Tibial nerve (tissue), 4 donors: ENCODE measurements at regions not wholly inside any gene's neighbourhood (a gene's known extent, or its start where the extent isn't known, plus 50 kb on each side); places are given as distances from the start of the nearest gene placed in this dataset.

Source experiments
- DNase-seq, 2 donors: peaks; one replicate each; pipeline ENCODE4 v3.0.0-alpha.2; 2019; ENCODE audit warnings: low spot score in 2 of 2
- H3K27ac ChIP-seq, 4 donors: fragments of 200-600 bp; sonication (generic) in 3 of 4; one replicate each; pipeline ENCODE4 v1.5.1; 2017 to 2019; ENCODE audit warnings: mild to moderate bottlenecking in 1 of 4
- H3K27me3 ChIP-seq, 2 donors: fragments of 200-600 bp; sonication (generic) in 1 of 2; one replicate each; pipeline versions ENCODE4 v1.5.1 to v1.6.0; 2017 to 2019
- H3K36me3 ChIP-seq, 3 donors: fragments of 200-600 bp; sonication (generic); one replicate each; pipeline ENCODE4 v1.5.1; 2018 to 2019
- H3K4me1 ChIP-seq, 4 donors: fragments of 200-600 bp; sonication (generic) in 3 of 4; one replicate each; pipeline ENCODE4 v1.5.1; 2017 to 2019
- H3K4me3 ChIP-seq, 4 donors: fragments of 200-600 bp; sonication (generic) in 3 of 4; one replicate each; pipeline ENCODE4 v1.5.1; 2017 to 2019; ENCODE audit warnings: mild to moderate bottlenecking in 1 of 4, moderate library complexity in 1 of 4
- H3K9me3 ChIP-seq, 4 donors: fragments of 200-600 bp; sonication (generic) in 3 of 4; one replicate each; pipeline ENCODE4 v1.5.1; 2017 to 2019
- EP300 ChIP-seq, 2 donors: sonication (generic); formaldehyde crosslinking; IDR thresholded peaks; one replicate each; pipeline ENCODE4 v1.6.1; 2017; ENCODE audit warnings: antibody characterized with exemption in 2 of 2, mild to moderate bottlenecking in 1 of 2
- POLR2A ChIP-seq, 2 donors: fragments of 450-650 bp; IDR thresholded peaks; one replicate each; pipeline ENCODE4 v1.6.1; 2017; ENCODE audit warnings: antibody characterized with exemption in 2 of 2, mild to moderate bottlenecking in 2 of 2, moderate library complexity in 2 of 2
- WGBS, 2 donors: methylation state at CpG; one replicate each; pipeline ENCODE4 v1.1.5; 2018; 5-methylcytosine and 5-hydroxymethylcytosine counted together
- TF ChIP-seq, protein P1 (sequence below), 5 experiments: fragments of 200-600 bp in 3 of 5; fragments of 450-650 bp in 2 of 5; sonication (generic) in 3 of 5; IDR thresholded peaks; one replicate each; pipeline ENCODE4 v1.5.1; 2016 to 2019; ENCODE audit warnings: antibody characterized with exemption in 5 of 5, mild to moderate bottlenecking in 3 of 5, moderate library complexity in 2 of 5

DNA sequence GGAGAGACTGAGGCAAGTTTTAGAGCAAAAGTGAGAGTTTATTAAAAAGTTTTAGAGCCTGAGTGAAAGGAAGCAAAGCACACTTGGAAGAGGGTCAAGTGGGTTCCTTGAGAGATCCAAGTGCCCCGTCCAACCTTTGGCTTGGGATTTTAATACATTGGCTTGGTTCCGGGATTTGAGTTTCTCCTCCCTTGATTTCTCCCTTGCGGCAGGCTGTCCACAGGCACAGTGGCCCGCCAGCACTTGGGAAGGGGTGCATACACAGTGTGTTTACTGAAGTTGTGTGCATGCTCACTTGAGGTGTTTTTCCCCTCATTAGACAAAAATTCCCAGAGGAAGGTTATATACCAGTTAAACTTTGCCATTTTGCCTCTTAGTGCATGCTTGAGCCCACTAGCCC lies 333.5 kb downstream of the PCDH18 start:
- no peaks in the 10 kb centered on the region for H3K36me3 ChIP-seq
- H3K9me3 ChIP-seq = no peaks in the 10 kb centered on the region
- H3K27ac ChIP-seq = no peak overlapping the region
- WGBS, 2 donors = 87 to 88% methylated on average over 4 of the region's 4 CpGs
- no peak for DNase-seq
- TF ChIP-seq, protein P1, sequence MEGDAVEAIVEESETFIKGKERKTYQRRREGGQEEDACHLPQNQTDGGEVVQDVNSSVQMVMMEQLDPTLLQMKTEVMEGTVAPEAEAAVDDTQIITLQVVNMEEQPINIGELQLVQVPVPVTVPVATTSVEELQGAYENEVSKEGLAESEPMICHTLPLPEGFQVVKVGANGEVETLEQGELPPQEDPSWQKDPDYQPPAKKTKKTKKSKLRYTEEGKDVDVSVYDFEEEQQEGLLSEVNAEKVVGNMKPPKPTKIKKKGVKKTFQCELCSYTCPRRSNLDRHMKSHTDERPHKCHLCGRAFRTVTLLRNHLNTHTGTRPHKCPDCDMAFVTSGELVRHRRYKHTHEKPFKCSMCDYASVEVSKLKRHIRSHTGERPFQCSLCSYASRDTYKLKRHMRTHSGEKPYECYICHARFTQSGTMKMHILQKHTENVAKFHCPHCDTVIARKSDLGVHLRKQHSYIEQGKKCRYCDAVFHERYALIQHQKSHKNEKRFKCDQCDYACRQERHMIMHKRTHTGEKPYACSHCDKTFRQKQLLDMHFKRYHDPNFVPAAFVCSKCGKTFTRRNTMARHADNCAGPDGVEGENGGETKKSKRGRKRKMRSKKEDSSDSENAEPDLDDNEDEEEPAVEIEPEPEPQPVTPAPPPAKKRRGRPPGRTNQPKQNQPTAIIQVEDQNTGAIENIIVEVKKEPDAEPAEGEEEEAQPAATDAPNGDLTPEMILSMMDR (IDR thresholded peaks at IDR 0.05) = no peak
- TF ChIP-seq EP300 (IDR thresholded peaks at IDR 0.05) (no peak), POLR2A (IDR thresholded peaks at IDR 0.05) (no peak)
- peaks cover 0 to 5% (median 0%) of the 10 kb centered on the region in 4 donors for H3K4me1 ChIP-seq
- H3K27me3 ChIP-seq = no peaks in the 10 kb centered on the region
- H3K4me3 ChIP-seq = no peak overlapping the region

DNA sequence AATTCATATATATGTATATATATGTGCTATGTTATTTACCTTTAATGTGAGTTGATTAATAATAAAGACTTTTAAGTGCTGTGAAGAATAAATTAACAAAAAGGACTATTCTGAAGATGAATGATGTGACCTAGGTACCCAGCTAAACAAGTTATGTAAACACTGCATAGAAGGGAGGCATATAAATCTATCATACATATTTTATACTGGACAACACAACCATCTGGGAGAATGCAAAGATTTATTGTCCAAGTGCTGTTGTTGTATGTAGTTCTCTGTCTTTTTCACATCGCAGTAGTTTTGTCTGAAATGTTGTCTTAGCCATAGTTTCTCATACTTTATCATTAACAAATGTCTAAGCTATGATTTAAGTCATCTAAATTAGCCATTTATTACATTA lies 337.6 kb downstream of the PCDH18 start:
- no peak overlapping the region for H3K27ac ChIP-seq
- no peaks in the 10 kb centered on the region for H3K9me3 ChIP-seq
- no peak for DNase-seq
- H3K36me3 ChIP-seq = no peaks in the 10 kb centered on the region
- H3K27me3 ChIP-seq = no peaks in the 10 kb centered on the region
- no peaks in the 10 kb centered on the region for H3K4me1 ChIP-seq
- WGBS, 2 donors = 69 to 72% methylated on average over 1 of the region's 1 CpG
- H3K4me3 ChIP-seq = no peak overlapping the region
- TF ChIP-seq, protein P1 (IDR thresholded peaks at IDR 0.05) = no peak
- TF ChIP-seq POLR2A (IDR thresholded peaks at IDR 0.05) (no peak), EP300 (IDR thresholded peaks at IDR 0.05) (no peak)

DNA sequence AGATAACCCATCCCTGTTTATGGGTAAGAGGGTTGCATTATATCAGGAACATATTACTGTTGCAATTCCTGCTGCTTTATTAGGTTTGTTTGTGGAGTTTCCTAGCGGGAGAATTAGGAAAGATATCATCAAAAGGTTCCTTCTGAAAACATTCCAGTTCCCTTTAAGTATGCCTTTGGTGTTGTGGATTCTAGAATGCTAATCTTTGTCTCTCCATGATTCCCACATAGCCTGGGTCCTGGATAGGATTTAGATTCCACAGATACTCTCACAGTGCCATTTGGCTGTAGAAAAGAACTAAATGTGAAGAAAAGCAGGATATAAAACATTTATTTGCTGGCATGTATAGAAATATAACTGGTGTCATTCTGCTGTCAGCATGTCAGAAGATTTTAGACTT lies 338.7 kb downstream of the PCDH18 start:
- TF ChIP-seq POLR2A (IDR thresholded peaks at IDR 0.05) = no peak
- TF ChIP-seq, protein P1 (IDR thresholded peaks at IDR 0.05) = no peak
- no peak for TF ChIP-seq EP300 (IDR thresholded peaks at IDR 0.05)
- Histone ChIP-seq H3K4me3 (no peak overlapping the region), H3K27me3 (no peaks in the 10 kb centered on the region), H3K36me3 (no peaks in the 10 kb centered on the region), H3K4me1 (no peaks in the 10 kb centered on the region), H3K9me3 (no peaks in the 10 kb centered on the region), H3K27ac (no peak overlapping the region)
- no peak for DNase-seq
- WGBS, 2 donors = 66 to 73% methylated on average over 1 of the region's 1 CpG

DNA sequence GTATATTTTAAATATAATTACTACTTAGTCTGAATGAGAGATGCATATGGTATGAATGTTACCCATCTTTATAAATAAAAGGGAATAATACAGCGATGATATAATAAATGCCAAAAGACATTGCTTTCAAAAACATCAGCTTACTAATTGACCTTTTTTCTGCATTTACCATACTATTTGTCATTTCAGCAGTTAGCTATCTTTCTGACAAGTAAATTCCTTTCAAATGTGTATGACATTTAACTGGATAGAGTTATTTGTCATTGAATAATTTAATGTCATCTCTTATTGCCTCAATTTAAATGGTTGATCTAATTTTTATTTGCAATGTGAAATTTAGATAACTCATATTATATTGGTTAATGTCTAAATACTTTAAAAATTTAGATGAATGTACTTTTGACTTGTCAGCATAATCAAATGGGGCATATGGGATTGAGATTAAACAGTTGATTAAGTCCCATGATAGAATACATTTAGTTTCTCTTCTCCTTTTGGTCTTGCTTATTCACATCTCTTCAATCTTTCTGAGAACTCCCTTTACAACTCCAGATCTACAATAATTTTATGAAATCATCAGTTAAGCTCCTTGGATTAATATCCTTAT lies 350.9 kb downstream of the PCDH18 start:
- no peak overlapping the region for H3K27ac ChIP-seq
- TF ChIP-seq POLR2A (IDR thresholded peaks at IDR 0.05) (no peak), EP300 (IDR thresholded peaks at IDR 0.05) (no peak)
- TF ChIP-seq, protein P1 (IDR thresholded peaks at IDR 0.05) = no peak
- H3K9me3 ChIP-seq = no peaks in the 10 kb centered on the region
- no peak overlapping the region for H3K4me3 ChIP-seq
- H3K27me3 ChIP-seq = no peaks in the 10 kb centered on the region
- no peak for DNase-seq
- 95 to 97% methylated on average over 1 of the region's 1 CpG for WGBS, 2 donors
- H3K36me3 ChIP-seq = no peaks in the 10 kb centered on the region
- H3K4me1 ChIP-seq = no peaks in the 10 kb centered on the region

DNA sequence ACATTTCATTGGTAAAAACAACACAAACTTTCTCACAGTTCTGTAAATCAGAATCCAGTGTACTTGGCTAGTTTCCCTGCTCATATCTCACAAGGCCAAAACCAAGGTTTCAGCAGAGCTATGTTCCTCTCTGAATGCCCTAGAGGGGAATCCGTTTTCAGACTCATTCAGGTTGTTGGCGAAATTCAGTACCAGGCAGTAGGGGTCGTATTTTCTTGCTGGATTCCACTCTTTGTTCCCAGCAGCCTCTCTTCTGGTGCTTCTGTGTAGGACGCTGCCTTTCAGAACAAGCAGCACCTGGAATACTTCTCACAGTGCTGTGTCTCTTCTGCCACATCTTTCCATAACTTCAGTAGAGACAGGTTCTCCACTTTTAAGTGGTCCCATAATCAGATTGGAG lies 351.9 kb downstream of the PCDH18 start:
- Histone ChIP-seq H3K27ac (no peak overlapping the region), H3K36me3 (no peaks in the 10 kb centered on the region), H3K4me1 (no peaks in the 10 kb centered on the region), H3K4me3 (no peak overlapping the region), H3K27me3 (no peaks in the 10 kb centered on the region), H3K9me3 (no peaks in the 10 kb centered on the region)
- DNase-seq = no peak
- WGBS, 2 donors = 57 to 60% methylated on average over 4 of the region's 4 CpGs
- TF ChIP-seq POLR2A (IDR thresholded peaks at IDR 0.05) = no peak
- no peak for TF ChIP-seq EP300 (IDR thresholded peaks at IDR 0.05)
- TF ChIP-seq, protein P1 (IDR thresholded peaks at IDR 0.05) = no peak
